GM18507 (cell line): ENCODE measurements at regions not wholly inside any gene's neighbourhood (a gene's known extent, or its start where the extent isn't known, plus 50 kb on each side); places are given as distances from the start of the nearest gene placed in this dataset.
A peak's percentile ranks its signal among the peaks of the same experiment; 100 is the strongest.
"Not testable (repeated sequence)": the region's sequence is repeated elsewhere in the genome, so short reads cannot be mapped to it uniquely, and the experiment has no call there.

Experiments
- DNase-seq: peaks from one replicate; pipeline ENCODE4 v3.0.0; 2011; ENCODE audit warnings: low read depth; ENCODE audit not compliant: insufficient read length; ENCODE audit errors: extremely low spot score
- FAIRE-seq: peaks from 2 replicates; lab custom pipeline; 2011; peaks lifted over from hg19 to GRCh38; lab: Jason Lieb, UNC

- no peak for DNase-seq
- FAIRE-seq, result peak; percentile 62
Observed at GRCh38 chr2:182545420-182546167, 118.8 kb upstream of the PDE1A start.

GRCh38 chr2:182548031-182548950 lies 121.5 kb upstream of the PDE1A start:
- DNase-seq, result no peak
- no peak for FAIRE-seq

GRCh38 chr2:182550234-182550633 lies 123.4 kb upstream of the PDE1A start:
- FAIRE-seq (no peak), DNase-seq (no peak)

GRCh38 chr2:182552232-182552631 lies 125.4 kb upstream of the PDE1A start:
- FAIRE-seq, DNase-seq: not testable (repeated sequence)

GRCh38 chr2:182552785-182553184 lies 125.9 kb upstream of the PDE1A start:
- not testable (repeated sequence) for DNase-seq, FAIRE-seq

- DNase-seq, result peak; percentile 40
Observed at GRCh38 chr2:182553483-182553882, 126.6 kb upstream of the PDE1A start.

GRCh38 chr2:182554950-182555349 lies 128.1 kb upstream of the PDE1A start:
- FAIRE-seq, result peak; percentile 56

More at GRCh38 chr2:182553483-182553882, 126.6 kb upstream of the PDE1A start:
- peak; percentile 97 for FAIRE-seq

GRCh38 chr2:182558564-182558963 lies 131.7 kb upstream of the PDE1A start:
- DNase-seq (no peak), FAIRE-seq (peak; percentile 48)

More at GRCh38 chr2:182554950-182555349, 128.1 kb upstream of the PDE1A start:
- no peak for DNase-seq

GRCh38 chr2:182559623-182560022 lies 132.8 kb upstream of the PDE1A start:
- FAIRE-seq, result no peak
- DNase-seq, result no peak

GRCh38 chr2:182565911-182566567 lies 139.2 kb upstream of the PDE1A start:
- FAIRE-seq (no peak), DNase-seq (no peak)

GRCh38 chr2:182573553-182573952 lies 142.5 kb upstream of the DNAJC10 start:
- DNase-seq (no peak), FAIRE-seq (no peak)

- no peak for FAIRE-seq
- no peak for DNase-seq
Observed at GRCh38 chr2:182577816-182578215, 138.2 kb upstream of the DNAJC10 start.

GRCh38 chr2:182581196-182581935 lies 134.7 kb upstream of the DNAJC10 start:
- FAIRE-seq (no peak), DNase-seq (no peak)

- DNase-seq, result no peak
- FAIRE-seq, result no peak
Observed at GRCh38 chr2:182584462-182584861, 131.6 kb upstream of the DNAJC10 start.

- FAIRE-seq, result no peak
Observed at GRCh38 chr2:182585001-182585400, 131.1 kb upstream of the DNAJC10 start.

GRCh38 chr2:182585430-182585829 lies 130.6 kb upstream of the DNAJC10 start:
- DNase-seq (no peak), FAIRE-seq (no peak)

More at GRCh38 chr2:182585001-182585400, 131.1 kb upstream of the DNAJC10 start:
- no peak for DNase-seq

- DNase-seq (no peak), FAIRE-seq (peak; percentile 42)
Observed at GRCh38 chr2:182586426-182586825, 129.6 kb upstream of the DNAJC10 start.

GRCh38 chr2:182587831-182588230 lies 128.2 kb upstream of the DNAJC10 start:
- FAIRE-seq, result no peak
- DNase-seq, result no peak

GRCh38 chr2:182589121-182589520 lies 126.9 kb upstream of the DNAJC10 start:
- no peak for FAIRE-seq
- no peak for DNase-seq
